OCI-LY7 (cell line): ENCODE measurements at regions not wholly inside any gene's neighbourhood (a gene's known extent, or its start where the extent isn't known, plus 50 kb on each side); places are given as distances from the start of the nearest gene placed in this dataset.

Experiments
- BruUV-seq: library from RNA; stranded (reverse); fragments of 400-500 nt; replicated peaks from 2 replicates; lab custom pipeline; 2021; lab: Mats Ljungman, UMichigan
- CTCF ChIA-PET: fragments of 300-600 bp; sonication (Branson Sonifier 250); formaldehyde crosslinking; loops from one replicate; lab custom pipeline; 2022; ENCODE audit warnings: antibody characterized with exemption; ENCODE audit not compliant: unreplicated experiment; lab: Charles Lee
- POLR2A ChIA-PET: fragments of 300-600 bp; sonication (Branson Sonifier 250); formaldehyde crosslinking; loops from one replicate; lab custom pipeline; 2022; ENCODE audit warnings: antibody characterized with exemption; lab: Charles Lee
- DNase-seq: peaks from one replicate; pipeline ENCODE4 v3.0.0-alpha.2; 2015; ENCODE audit warnings: low spot score
- H2AFZ ChIP-seq: fragments of 200-600 bp; sonication (generic), shearing (Covaris generic); 2 replicates; pipeline ENCODE4 v1.6.1; 2014; ENCODE audit warnings: mild to moderate bottlenecking, antibody characterized with exemption, low read length, moderate library complexity
- H3K27ac ChIP-seq: fragments of 200-600 bp; sonication (generic); 2 replicates; pipeline ENCODE4 v1.5.1; 2014; ENCODE audit warnings: mixed run types, low read depth, mild to moderate bottlenecking, moderate library complexity, low read length, inconsistent platforms; ENCODE audit not compliant: poor library complexity, severe bottlenecking
- H3K36me3 ChIP-seq: fragments of 200-600 bp; sonication (generic); 2 replicates; pipeline ENCODE4 v1.6.1; 2014; ENCODE audit warnings: mild to moderate bottlenecking, antibody characterized with exemption, low read length, moderate library complexity, mixed read lengths; ENCODE audit not compliant: insufficient read depth
- H3K4me1 ChIP-seq: fragments of 200-600 bp; sonication (generic); 2 replicates; pipeline ENCODE4 v1.5.1; 2014; ENCODE audit warnings: mild to moderate bottlenecking, low read length; ENCODE audit not compliant: insufficient read depth, poor library complexity, severe bottlenecking
- H3K4me2 ChIP-seq: fragments of 200-600 bp; sonication (generic); 2 replicates; pipeline ENCODE4 v1.6.1; 2014; ENCODE audit warnings: mild to moderate bottlenecking, low read length
- H3K4me3 ChIP-seq: fragments of 200-600 bp; sonication (generic); 2 replicates; pipeline ENCODE4 v1.5.1; 2014; ENCODE audit warnings: mild to moderate bottlenecking, low read depth, low read length; ENCODE audit not compliant: poor library complexity, severe bottlenecking
- H3K79me2 ChIP-seq: fragments of 200-600 bp; sonication (generic); 2 replicates; pipeline ENCODE4 v1.6.1; 2016; ENCODE audit warnings: low read depth, mild to moderate bottlenecking, low read length, moderate library complexity, mixed read lengths; ENCODE audit not compliant: insufficient read depth
- H3K9me2 ChIP-seq: fragments of 200-600 bp; sonication (generic); 2 replicates; pipeline ENCODE4 v1.6.1; 2016; ENCODE audit warnings: mild to moderate bottlenecking, low read length, mixed read lengths; ENCODE audit not compliant: insufficient read depth
- H3K9me3 ChIP-seq: fragments of 200-600 bp; sonication (generic); 2 replicates; pipeline ENCODE4 v1.6.1; 2014; ENCODE audit warnings: mild to moderate bottlenecking, mixed run types, low read length, mixed read lengths
- H4K20me1 ChIP-seq: fragments of 200-600 bp; sonication (generic); 2 replicates; pipeline ENCODE4 v1.6.1; 2014; ENCODE audit warnings: mild to moderate bottlenecking, antibody characterized with exemption, low read length, moderate library complexity, mixed read lengths; ENCODE audit not compliant: insufficient read depth
- EZH2phosphoT487 ChIP-seq: fragments of 200-600 bp; sonication (generic); IDR thresholded peaks from 2 replicates; pipeline ENCODE4 v1.6.1; 2018; ENCODE audit warnings: low read depth, borderline replicate concordance, mild to moderate bottlenecking, mixed run types, antibody characterized with exemption, low read length, moderate library complexity, mixed read lengths
- intact Hi-C: fragments of 100-400 bp; cut with micrococcal nuclease; formaldehyde crosslinking; loops from one replicate; pipeline ENCODE4 v1.10.0; 2022; ENCODE audit not compliant: unreplicated experiment
- TF ChIP-seq, protein P1 (sequence below): fragments of 200-600 bp; sonication (generic); conservative IDR thresholded peaks from 2 replicates; pipeline ENCODE4 v1.5.1; 2014; ENCODE audit warnings: mild to moderate bottlenecking, antibody characterized with exemption, low read length, moderate library complexity, mixed read lengths

GRCh38 chr9:38253200-38253599 is 139.3 kb upstream of the ALDH1B1 start:
- TF ChIP-seq, protein P1, sequence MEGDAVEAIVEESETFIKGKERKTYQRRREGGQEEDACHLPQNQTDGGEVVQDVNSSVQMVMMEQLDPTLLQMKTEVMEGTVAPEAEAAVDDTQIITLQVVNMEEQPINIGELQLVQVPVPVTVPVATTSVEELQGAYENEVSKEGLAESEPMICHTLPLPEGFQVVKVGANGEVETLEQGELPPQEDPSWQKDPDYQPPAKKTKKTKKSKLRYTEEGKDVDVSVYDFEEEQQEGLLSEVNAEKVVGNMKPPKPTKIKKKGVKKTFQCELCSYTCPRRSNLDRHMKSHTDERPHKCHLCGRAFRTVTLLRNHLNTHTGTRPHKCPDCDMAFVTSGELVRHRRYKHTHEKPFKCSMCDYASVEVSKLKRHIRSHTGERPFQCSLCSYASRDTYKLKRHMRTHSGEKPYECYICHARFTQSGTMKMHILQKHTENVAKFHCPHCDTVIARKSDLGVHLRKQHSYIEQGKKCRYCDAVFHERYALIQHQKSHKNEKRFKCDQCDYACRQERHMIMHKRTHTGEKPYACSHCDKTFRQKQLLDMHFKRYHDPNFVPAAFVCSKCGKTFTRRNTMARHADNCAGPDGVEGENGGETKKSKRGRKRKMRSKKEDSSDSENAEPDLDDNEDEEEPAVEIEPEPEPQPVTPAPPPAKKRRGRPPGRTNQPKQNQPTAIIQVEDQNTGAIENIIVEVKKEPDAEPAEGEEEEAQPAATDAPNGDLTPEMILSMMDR = no peak
- TF ChIP-seq EZH2phosphoT487 = no peak
- intact Hi-C loops = no loop called here
- BruUV-seq = no TSS peak
- no peaks in the 10 kb centered on the region for H3K9me3 ChIP-seq
- no peaks in the 10 kb centered on the region for H3K4me1 ChIP-seq
- H4K20me1 ChIP-seq = no peaks in the 10 kb centered on the region
- H3K79me2 ChIP-seq = no peaks in the 10 kb centered on the region
- DNase-seq = no peak
- H3K4me2 ChIP-seq = no peak overlapping the region
- H3K27ac ChIP-seq = no peak overlapping the region
- H3K4me3 ChIP-seq = no peak overlapping the region
- CTCF ChIA-PET = no interaction called here
- no peak overlapping the region for H2AFZ ChIP-seq
- no peaks in the 10 kb centered on the region for H3K9me2 ChIP-seq
- H3K36me3 ChIP-seq = no peaks in the 10 kb centered on the region
- POLR2A ChIA-PET = no interaction called here

- ChIA-PET CTCF (no interaction called here), POLR2A (no interaction called here)
- no peaks in the 10 kb centered on the region for H3K9me2 ChIP-seq
- no peaks in the 10 kb centered on the region for H3K9me3 ChIP-seq
- no peak overlapping the region for H3K4me3 ChIP-seq
- H3K79me2 ChIP-seq = no peaks in the 10 kb centered on the region
- no peaks in the 10 kb centered on the region for H3K4me1 ChIP-seq
- TF ChIP-seq, protein P1 = no peak
- TF ChIP-seq EZH2phosphoT487 = no peak
- DNase-seq = no peak
- no peak overlapping the region for H2AFZ ChIP-seq
- no peak overlapping the region for H3K27ac ChIP-seq
- no peak overlapping the region for H3K4me2 ChIP-seq
- no TSS peak for BruUV-seq
- H4K20me1 ChIP-seq = no peaks in the 10 kb centered on the region
- H3K36me3 ChIP-seq = no peaks in the 10 kb centered on the region
- intact Hi-C loops = no loop called here
Observed at GRCh38 chr9:38251036-38251860, 141.3 kb upstream of the ALDH1B1 start.
